CD14-positive monocyte (primary cell): ENCODE measurements at regions not wholly inside any gene's neighbourhood (a gene's known extent, or its start where the extent isn't known, plus 50 kb on each side); places are given as distances from the start of the nearest gene placed in this dataset.

Experiments
- DNase-seq, 3 donors: peaks; one replicate each; pipeline ENCODE4 v3.0.0-alpha.2; 2011 to 2022
- H2AFZ ChIP-seq: 2 replicates; pipeline ENCODE4 v1.6.0; 2012; ENCODE audit warnings: mild to moderate bottlenecking, low read depth, low read length, inconsistent platforms; ENCODE audit not compliant: insufficient read depth, poor library complexity, severe bottlenecking
- H3K27ac ChIP-seq, 2 donors: 1 replicate in 1 of 2; 2 replicates in 1 of 2; pipeline ENCODE4 v1.5.1; 2012 to 2013; ENCODE audit warnings: low read length in 2 of 2, control low read depth in 1 of 2, inconsistent platforms in 1 of 2, low read depth in 1 of 2, mild to moderate bottlenecking in 1 of 2
- H3K27me3 ChIP-seq, 2 donors: one replicate each; pipeline versions ENCODE4 v1.6.0 to v1.6.1; 2011 to 2013; ENCODE audit warnings: low read length in 2 of 2; ENCODE audit not compliant: control insufficient read depth in 2 of 2, insufficient read depth in 2 of 2
- H3K36me3 ChIP-seq, 2 donors: replicated peaks in 1 of 2; 1 replicate in 1 of 2; 2 replicates in 1 of 2; pipeline versions ENCODE4 v1.5.1 to v1.6.1; 2012 to 2013; ENCODE audit warnings: low read length in 2 of 2, control low read depth in 1 of 2, inconsistent platforms in 1 of 2, mild to moderate bottlenecking in 1 of 2; ENCODE audit not compliant: insufficient read depth in 2 of 2, control insufficient read depth in 1 of 2
- H3K4me1 ChIP-seq, 2 donors: 1 replicate in 1 of 2; 2 replicates in 1 of 2; pipeline versions ENCODE4 v1.5.1 to v1.6.1; 2012 to 2013; ENCODE audit warnings: low read length in 2 of 2, control low read depth in 1 of 2, inconsistent platforms in 1 of 2, mild to moderate bottlenecking in 1 of 2, moderate library complexity in 1 of 2; ENCODE audit not compliant: insufficient read depth in 2 of 2, control insufficient read depth in 1 of 2
- H3K4me2 ChIP-seq: replicated peaks from 2 replicates; pipeline ENCODE3; 2012; ENCODE audit warnings: low read length, moderate library complexity, mild to moderate bottlenecking; ENCODE audit not compliant: poor library complexity, severe bottlenecking; ENCODE audit errors: extremely low read depth
- H3K4me3 ChIP-seq, 3 experiments: fragments of 200-600 bp in 1 of 3; sonication (generic) in 1 of 3; replicated peaks in 1 of 3; 1 replicate in 2 of 3; 2 replicates in 1 of 3; pipeline ENCODE4 v1.5.1; 2011 to 2013; ENCODE audit warnings: low read length in 3 of 3, mild to moderate bottlenecking in 3 of 3, control low read depth in 2 of 3, low read depth in 2 of 3, inconsistent platforms in 1 of 3, moderate library complexity in 1 of 3
- H3K79me2 ChIP-seq: 2 replicates; pipeline ENCODE4 v1.6.0; 2012; ENCODE audit warnings: mild to moderate bottlenecking, control low read depth, inconsistent platforms, low read length, moderate library complexity; ENCODE audit not compliant: insufficient read depth
- H3K9ac ChIP-seq: 2 replicates; pipeline ENCODE4 v1.6.0; 2017; ENCODE audit warnings: low read length, mild to moderate bottlenecking; ENCODE audit not compliant: insufficient read depth, poor library complexity, severe bottlenecking
- H3K9me3 ChIP-seq, 2 donors: replicated peaks in 1 of 2; 1 replicate in 1 of 2; 2 replicates in 1 of 2; pipeline versions ENCODE4 v1.5.1 to v1.6.1; 2012 to 2013; ENCODE audit warnings: low read length in 2 of 2, control low read depth in 1 of 2; ENCODE audit not compliant: control insufficient read depth in 1 of 2, insufficient read depth in 1 of 2
- H4K20me1 ChIP-seq: 2 replicates; pipeline ENCODE4 v1.6.0; 2012; ENCODE audit warnings: mild to moderate bottlenecking, low read length, control low read depth, moderate library complexity; ENCODE audit not compliant: insufficient read depth
- H3K27ac Mint-ChIP-seq, 7 donors: one replicate each; pipeline ENCODE4 v1.8.0; 2020; ENCODE audit warnings: mild to moderate bottlenecking in 7 of 7, mixed read lengths in 7 of 7, moderate library complexity in 6 of 7, inconsistent platforms in 2 of 7
- H3K27me3 Mint-ChIP-seq, 3 donors: one replicate each; pipeline ENCODE4 v1.8.0; 2021 to 2022; ENCODE audit warnings: low read depth in 3 of 3, mild to moderate bottlenecking in 3 of 3, mixed read lengths in 3 of 3, moderate library complexity in 3 of 3, inconsistent platforms in 1 of 3
- H3K36me3 Mint-ChIP-seq, 2 donors: one replicate each; pipeline ENCODE4 v1.8.0; 2020; ENCODE audit warnings: mixed read lengths in 2 of 2, inconsistent platforms in 1 of 2, mild to moderate bottlenecking in 1 of 2
- H3K4me1 Mint-ChIP-seq: one replicate; pipeline ENCODE4 v1.8.0; 2020; ENCODE audit warnings: mild to moderate bottlenecking, mixed read lengths
- H3K4me3 Mint-ChIP-seq, 2 donors: one replicate each; pipeline ENCODE4 v1.8.0; 2020; ENCODE audit warnings: mild to moderate bottlenecking in 2 of 2, mixed read lengths in 2 of 2, moderate library complexity in 1 of 2
- H3K9me3 Mint-ChIP-seq, 7 donors: one replicate each; pipeline ENCODE4 v1.8.0; 2020 to 2022; ENCODE audit warnings: mixed read lengths in 7 of 7, mild to moderate bottlenecking in 6 of 7, moderate library complexity in 6 of 7, inconsistent platforms in 2 of 7
- CTCF ChIP-seq: fragments of 200-600 bp; IDR thresholded peaks from one replicate; pipeline ENCODE4 v1.8.0; 2022; ENCODE audit warnings: antibody characterized with exemption, mild to moderate bottlenecking
- WGBS: methylation state at CpG from one replicate; pipeline ENCODE4 v1.1.5; 2013; ENCODE audit warnings: missing lambda C conversion rate; ENCODE audit not compliant: insufficient coverage; 5-methylcytosine and 5-hydroxymethylcytosine counted together
- intact Hi-C, 2 donors: fragments of 100-400 bp; cut with micrococcal nuclease; formaldehyde crosslinking; loops; one replicate each; pipeline versions ENCODE4 v1.15.0 to v1.15.1; 2023

- H3K4me3 Mint-ChIP-seq, result no peak overlapping the region
- no peak overlapping the region for H3K4me3 ChIP-seq
- no peaks in the 10 kb centered on the region for H3K27me3 ChIP-seq
- no CpG with 5 or more reads among the region's 2 CpGs for WGBS
- TF ChIP-seq CTCF, result no peak
- DNase-seq, result no peak
- no peak overlapping the region for H3K27ac ChIP-seq
- no peaks in the 10 kb centered on the region for H3K4me1 ChIP-seq
- no peak overlapping the region for H2AFZ ChIP-seq
- no peaks in the 10 kb centered on the region for H3K4me1 Mint-ChIP-seq
- H3K36me3 ChIP-seq, result no peaks in the 10 kb centered on the region
- intact Hi-C loops, result no loop called here
- H4K20me1 ChIP-seq, result no peaks in the 10 kb centered on the region
- H3K79me2 ChIP-seq, result no peaks in the 10 kb centered on the region
- H3K9ac ChIP-seq, result no peak overlapping the region
- H3K27me3 Mint-ChIP-seq, result no peaks in the 10 kb centered on the region
- H3K4me2 ChIP-seq, result no peak overlapping the region
- no peak overlapping the region for H3K27ac Mint-ChIP-seq
- no peaks in the 10 kb centered on the region for H3K9me3 ChIP-seq
- no peaks in the 10 kb centered on the region for H3K36me3 Mint-ChIP-seq
- peaks cover 0 to 6% (median 5%) of the 10 kb centered on the region in 7 donors for H3K9me3 Mint-ChIP-seq
Measured at GRCh38 chr21:19844334-19844733, 1153.9 kb upstream of the NCAM2 start.

- Histone ChIP-seq H3K4me2 (no peak overlapping the region), H4K20me1 (no peaks in the 10 kb centered on the region), H3K27ac (no peak overlapping the region), H3K4me3 (no peak overlapping the region), H3K9me3 (peaks cover 11 to 17% of the 10 kb centered on the region in 2 donors), H3K36me3 (no peaks in the 10 kb centered on the region), H3K4me1 (no peaks in the 10 kb centered on the region), H3K27me3 (no peaks in the 10 kb centered on the region), H3K79me2 (no peaks in the 10 kb centered on the region), H2AFZ (no peak overlapping the region), H3K9ac (no peak overlapping the region)
- Mint-ChIP-seq H3K27me3 (peaks cover 0 to 1% (median 0%) of the 10 kb centered on the region in 3 donors), H3K27ac (no peak overlapping the region), H3K9me3 (peaks cover 5 to 18% (median 10%) of the 10 kb centered on the region in 7 donors), H3K4me3 (no peak overlapping the region), H3K36me3 (no peaks in the 10 kb centered on the region), H3K4me1 (no peaks in the 10 kb centered on the region)
- no peak for DNase-seq
- no peak for TF ChIP-seq CTCF
- intact Hi-C loops, result no loop called here
- WGBS, result no CpG with 5 or more reads among the region's 1 CpG
Measured at GRCh38 chr21:19850157-19850556, 1148.1 kb upstream of the NCAM2 start.
